ENCODE measurements at regions not wholly inside any gene's neighbourhood (a gene's known extent, or its start where the extent isn't known, plus 50 kb on each side); places are given as distances from the start of the nearest gene placed in this dataset.

GRCh38 chr6:98054453-98054852 is 771.4 kb upstream of the MMS22L start:
- TF ChIP-seq CTCF (IDR thresholded peaks at IDR 0.05; ENCODE audit: insufficient read depth, low read length, poor library complexity, severe bottlenecking): no peak
- TF ChIP-seq EZH2phosphoT487 (conservative IDR thresholded peaks at IDR 0.05; ENCODE audit: low read length): no peak
